PC-3 (cell line): ENCODE measurements at regions not wholly inside any gene's neighbourhood (a gene's known extent, or its start where the extent isn't known, plus 50 kb on each side); places are given as distances from the start of the nearest gene placed in this dataset.

ENCODE experiments used
- ATAC-seq: fragments of 200-7000 bp; cut with Tn5 transposase; 2 replicates; pipeline ENCODE4 v1.9.1; 2020; ENCODE audit warnings: mild to moderate bottlenecking, moderate library complexity
- BruUV-seq: library from RNA; stranded (reverse); fragments of 400-500 nt; replicated peaks from 2 replicates; lab custom pipeline; 2021; lab: Mats Ljungman, UMichigan
- CTCF ChIA-PET: fragments of 300-600 bp; sonication (Branson Sonifier 250); formaldehyde crosslinking; loops from one replicate; lab custom pipeline; 2022; ENCODE audit warnings: antibody characterized with exemption; lab: Charles Lee
- POLR2A ChIA-PET: fragments of 300-600 bp; sonication (Branson Sonifier 250); formaldehyde crosslinking; loops from one replicate; lab custom pipeline; 2022; ENCODE audit warnings: antibody characterized with exemption; ENCODE audit not compliant: unreplicated experiment; lab: Charles Lee
- DNase-seq: peaks from one replicate; pipeline ENCODE4 v3.0.0-alpha.2; 2015
- H2AFZ ChIP-seq: fragments of 300-600 bp; sonication (generic); 2 replicates; pipeline ENCODE4 v1.6.0; 2016; ENCODE audit warnings: antibody characterized with exemption, low read length
- H3F3A ChIP-seq: fragments of 300-600 bp; sonication (generic); one replicate; pipeline ENCODE4 v1.6.0; 2017; ENCODE audit warnings: antibody characterized with exemption, low read length, control low read depth, mild to moderate bottlenecking; ENCODE audit not compliant: unreplicated experiment
- H3K27ac ChIP-seq: fragments of 300-600 bp; sonication (generic); 2 replicates; pipeline ENCODE4 v1.5.1; 2016; ENCODE audit warnings: mild to moderate bottlenecking, low read length
- H3K27me3 ChIP-seq: fragments of 300-600 bp; sonication (generic); 2 replicates; pipeline ENCODE4 v1.6.1; 2016; ENCODE audit warnings: low read length, mixed read lengths
- H3K36me3 ChIP-seq: fragments of 300-600 bp; sonication (generic); 2 replicates; pipeline ENCODE4 v1.6.1; 2016; ENCODE audit warnings: low read depth, mixed run types, low read length, mixed read lengths
- H3K4me1 ChIP-seq: fragments of 300-600 bp; sonication (generic); 2 replicates; pipeline ENCODE4 v1.5.1; 2016; ENCODE audit warnings: low read length; ENCODE audit not compliant: insufficient read depth
- H3K4me2 ChIP-seq: fragments of 300-600 bp; sonication (generic); 2 replicates; pipeline ENCODE4 v1.6.0; 2016; ENCODE audit warnings: low read length
- H3K4me3 ChIP-seq: fragments of 300-600 bp; sonication (generic); 2 replicates; pipeline ENCODE4 v1.5.1; 2016; ENCODE audit warnings: mild to moderate bottlenecking, low read length, mixed read lengths
- H3K79me2 ChIP-seq: fragments of 300-600 bp; sonication (generic); 2 replicates; pipeline ENCODE4 v1.6.1; 2017; ENCODE audit warnings: low read length, mixed read lengths
- H3K9ac ChIP-seq: fragments of 300-600 bp; sonication (generic); 2 replicates; pipeline ENCODE4 v1.6.0; 2016; ENCODE audit warnings: mild to moderate bottlenecking, low read length
- H3K9me2 ChIP-seq: fragments of 300-600 bp; sonication (generic); replicated peaks from 2 replicates; pipeline ENCODE4 v1.6.1; 2016; ENCODE audit warnings: mixed run types, low read length, mixed read lengths
- H3K9me3 ChIP-seq: fragments of 300-600 bp; sonication (generic); 2 replicates; pipeline ENCODE4 v1.6.1; 2016; ENCODE audit warnings: low read length, mixed read lengths
- H4K20me1 ChIP-seq: fragments of 300-600 bp; sonication (generic); 2 replicates; pipeline ENCODE4 v1.6.1; 2016; ENCODE audit warnings: low read length, mixed read lengths
- CTCF ChIP-seq: fragments of 300-600 bp; sonication (generic); conservative IDR thresholded peaks from 2 replicates; pipeline ENCODE4 v1.5.1; 2017; ENCODE audit warnings: antibody characterized with exemption, low read depth, mild to moderate bottlenecking, low read length
- EZH2 ChIP-seq: fragments of 300-600 bp; sonication (generic); IDR thresholded peaks from one replicate; pipeline ENCODE4 v1.6.1; 2017; ENCODE audit warnings: antibody characterized with exemption, mild to moderate bottlenecking, low read length; ENCODE audit not compliant: unreplicated experiment
- EZH2phosphoT487 ChIP-seq: fragments of 300-600 bp; sonication (generic); IDR thresholded peaks from 2 replicates; pipeline ENCODE4 v1.6.1; 2018; ENCODE audit warnings: mild to moderate bottlenecking, antibody characterized with exemption, low read length, borderline replicate concordance
- intact Hi-C: fragments of 100-400 bp; cut with micrococcal nuclease; formaldehyde crosslinking; loops from 2 replicates; pipeline ENCODE4 v1.9.0; 2023

GRCh38 chr12:124623344-124624035 is 56.1 kb upstream of the NCOR2 start:
- ChIA-PET CTCF (no interaction called here), POLR2A (no interaction called here)
- Histone ChIP-seq H3K79me2 (no peaks in the 10 kb centered on the region), H3K9ac (no peak overlapping the region), H4K20me1 (no peaks in the 10 kb centered on the region), H2AFZ (no peak overlapping the region), H3K9me2 (no peaks in the 10 kb centered on the region), H3K4me1 (peaks cover 21% of the 10 kb centered on the region), H3F3A (no peaks in the 10 kb centered on the region), H3K36me3 (no peaks in the 10 kb centered on the region), H3K27ac (no peak overlapping the region), H3K4me3 (no peak overlapping the region), H3K27me3 (no peaks in the 10 kb centered on the region), H3K4me2 (no peak overlapping the region), H3K9me3 (no peaks in the 10 kb centered on the region)
- peak; percentile 58 for DNase-seq
- intact Hi-C loops: no loop called here
- ATAC-seq: peak; percentile 52
- TF ChIP-seq EZH2phosphoT487 (no peak), EZH2 (no peak), CTCF (no peak)
- BruUV-seq: no TSS peak

- intact Hi-C loops: no loop called here
- H3K9me3 ChIP-seq: no peaks in the 10 kb centered on the region
- H3K4me2 ChIP-seq: no peak overlapping the region
- no peak overlapping the region for H3K27ac ChIP-seq
- ChIA-PET CTCF (no interaction called here), POLR2A (no interaction called here)
- no peaks in the 10 kb centered on the region for H3F3A ChIP-seq
- DNase-seq (no peak), ATAC-seq (no peak)
- TF ChIP-seq EZH2phosphoT487 (no peak), CTCF (no peak)
- no TSS peak for BruUV-seq
- no peaks in the 10 kb centered on the region for H3K36me3 ChIP-seq
- no peak overlapping the region for H3K4me3 ChIP-seq
- H3K9me2 ChIP-seq: no peaks in the 10 kb centered on the region
- no peak overlapping the region for H2AFZ ChIP-seq
- H3K9ac ChIP-seq: no peak overlapping the region
- no peaks in the 10 kb centered on the region for H3K79me2 ChIP-seq
- H3K27me3 ChIP-seq: no peaks in the 10 kb centered on the region
- H4K20me1 ChIP-seq: no peaks in the 10 kb centered on the region
- H3K4me1 ChIP-seq: peaks cover 21% of the 10 kb centered on the region
Observed at GRCh38 chr12:124622764-124623163, 55.4 kb upstream of the NCOR2 start.

- no peak overlapping the region for H3K9ac ChIP-seq
- intact Hi-C loops: no loop called here
- no peak overlapping the region for H3K27ac ChIP-seq
- H3K4me2 ChIP-seq: no peak overlapping the region
- H3K79me2 ChIP-seq: no peaks in the 10 kb centered on the region
- CTCF ChIA-PET: no interaction called here
- no TSS peak for BruUV-seq
- no peak overlapping the region for H2AFZ ChIP-seq
- H4K20me1 ChIP-seq: no peaks in the 10 kb centered on the region
- no peak for ATAC-seq
- H3K4me1 ChIP-seq: peaks cover 21% of the 10 kb centered on the region
- H3K4me3 ChIP-seq: no peak overlapping the region
- no peaks in the 10 kb centered on the region for H3K27me3 ChIP-seq
- no peak for TF ChIP-seq CTCF
- no peak for TF ChIP-seq EZH2
- no peak for TF ChIP-seq EZH2phosphoT487
- H3K9me3 ChIP-seq: no peaks in the 10 kb centered on the region
- no peaks in the 10 kb centered on the region for H3F3A ChIP-seq
- no peak for DNase-seq
- POLR2A ChIA-PET: no interaction called here
- H3K36me3 ChIP-seq: no peaks in the 10 kb centered on the region
- H3K9me2 ChIP-seq: no peaks in the 10 kb centered on the region
Observed at GRCh38 chr12:124622331-124622730, 54.9 kb upstream of the NCOR2 start.
